GM21515 (cell line): ENCODE measurements at regions not wholly inside any gene's neighbourhood (a gene's known extent, or its start where the extent isn't known, plus 50 kb on each side); places are given as distances from the start of the nearest gene placed in this dataset.
"Not testable (repeated sequence)": the region's sequence is repeated elsewhere in the genome, so short reads cannot be mapped to it uniquely, and the experiment has no call there.

Source experiments
- ATAC-seq: cut with Tn5 transposase; IDR thresholded peaks from one replicate; pipeline ENCODE4 v1.9.1; 2021; ENCODE audit not compliant: unreplicated experiment

DNA sequence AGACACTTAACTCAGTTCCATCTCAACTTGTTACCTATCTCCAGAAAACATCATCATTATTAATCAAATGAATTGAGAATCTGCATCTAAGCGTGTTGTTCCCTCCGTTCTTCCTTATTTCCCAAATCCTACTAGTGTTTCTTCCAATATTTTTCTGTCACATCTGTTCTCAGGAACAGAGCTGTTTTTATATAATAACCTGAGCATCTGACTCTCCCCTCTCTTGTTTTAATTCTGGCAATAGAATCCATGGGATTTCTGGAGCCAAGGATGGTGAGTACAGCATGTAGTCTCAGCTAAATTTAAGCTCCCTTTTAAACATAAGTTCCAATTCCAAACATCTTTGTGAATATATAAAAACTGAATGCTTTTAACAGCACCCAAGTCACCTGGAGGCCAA, 558.3 kb downstream of the DTWD2 start:
- ATAC-seq, result no peak

DNA sequence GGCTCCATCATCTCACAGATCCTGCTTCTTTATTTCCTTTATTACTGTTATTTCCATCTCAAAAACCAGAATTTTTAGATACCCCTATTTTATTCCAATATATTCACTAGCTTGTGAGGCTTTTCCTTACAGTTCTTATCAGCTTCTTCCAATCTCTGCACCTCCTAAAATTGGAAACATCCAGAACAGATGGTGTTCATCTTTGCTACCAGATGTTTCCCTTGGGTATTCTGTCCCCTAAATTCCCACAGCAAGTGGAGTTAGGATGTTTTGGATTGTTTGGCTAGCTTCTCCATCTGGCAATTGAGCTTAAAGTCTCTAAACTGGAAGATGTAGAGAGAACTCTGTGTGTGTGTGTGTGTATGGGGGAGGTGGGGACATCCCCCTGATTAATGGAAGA, 580.4 kb downstream of the DTWD2 start:
- no peak for ATAC-seq

DNA sequence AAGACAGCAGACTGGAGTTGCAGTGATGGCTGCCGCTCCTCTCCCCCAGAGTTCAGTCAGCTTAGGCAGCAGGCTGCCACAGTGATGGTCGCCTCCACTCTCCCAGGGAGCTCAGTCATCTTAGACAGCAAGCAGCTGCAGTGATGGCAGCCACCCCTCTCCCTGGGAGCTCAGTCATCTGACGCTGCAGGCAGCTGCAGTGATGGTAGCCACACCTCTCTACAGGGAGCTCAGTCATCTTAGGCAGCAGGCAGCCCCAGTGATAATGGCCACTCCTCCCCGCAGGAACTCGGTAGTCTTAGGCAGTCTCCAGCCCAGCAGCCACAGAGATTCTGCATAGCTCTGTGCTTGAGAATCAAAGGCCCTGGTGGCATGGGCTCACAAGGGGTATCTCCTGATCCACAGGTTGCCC, 582.7 kb downstream of the DTWD2 start:
- no peak for ATAC-seq

DNA sequence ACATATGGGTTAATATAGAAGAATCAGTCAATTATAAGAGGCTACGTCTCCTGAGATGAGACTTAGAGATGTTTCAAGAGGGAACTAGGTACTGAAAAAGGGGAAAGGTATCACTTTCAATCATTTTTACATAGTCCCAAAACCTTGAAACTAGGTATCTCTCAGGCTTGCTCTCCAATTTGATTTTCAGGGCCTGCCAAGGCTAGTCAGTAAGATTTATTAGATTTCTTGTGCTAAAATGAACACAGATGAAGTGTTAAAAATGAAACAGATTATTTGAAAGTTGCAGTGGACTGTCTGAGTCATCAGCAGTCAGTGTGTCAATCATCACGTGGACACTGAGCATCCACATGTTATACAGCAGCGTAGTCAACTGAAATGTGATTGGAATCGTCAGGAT, 591.1 kb downstream of the DTWD2 start:
- ATAC-seq, result no peak

DNA sequence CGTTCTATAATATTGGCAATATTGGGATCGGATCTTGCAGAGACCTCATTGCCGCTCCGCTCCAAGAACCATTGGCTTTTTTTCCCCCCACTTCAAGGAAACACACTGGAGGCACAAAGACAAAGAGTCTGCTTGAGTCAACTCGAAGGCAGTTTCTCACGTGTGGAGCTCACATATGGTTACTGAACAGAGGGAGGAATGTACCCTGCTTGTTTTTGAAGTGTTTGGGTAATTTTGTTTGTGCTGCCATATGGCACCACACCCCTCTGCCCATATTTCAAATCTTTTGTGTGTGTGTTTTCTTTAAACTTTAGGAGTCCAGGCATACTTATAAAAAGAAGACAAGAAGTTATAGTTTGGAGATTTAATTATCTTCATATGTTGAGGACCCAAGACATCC, 595.9 kb downstream of the DTWD2 start:
- ATAC-seq, result no peak

DNA sequence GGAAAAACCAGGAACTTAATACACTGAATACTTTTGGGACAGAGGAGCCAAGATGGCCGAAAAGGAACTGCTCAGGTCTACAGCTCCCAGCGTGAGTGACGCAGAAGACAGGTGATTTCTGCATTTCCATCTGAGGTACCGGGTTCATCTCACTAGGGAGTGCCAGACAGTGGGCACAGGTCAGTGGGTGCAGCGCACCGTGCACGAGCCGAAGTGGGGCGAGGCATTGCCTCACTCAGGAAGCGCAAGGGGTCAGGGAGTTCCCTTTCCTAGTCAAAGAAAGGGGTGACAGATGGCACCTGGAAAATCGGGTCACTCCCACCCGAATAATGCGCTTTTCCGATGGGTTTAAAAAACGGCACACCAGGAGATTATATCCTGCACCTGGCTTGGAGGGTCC, 605.4 kb downstream of the DTWD2 start:
- ATAC-seq, result not testable (repeated sequence)

DNA sequence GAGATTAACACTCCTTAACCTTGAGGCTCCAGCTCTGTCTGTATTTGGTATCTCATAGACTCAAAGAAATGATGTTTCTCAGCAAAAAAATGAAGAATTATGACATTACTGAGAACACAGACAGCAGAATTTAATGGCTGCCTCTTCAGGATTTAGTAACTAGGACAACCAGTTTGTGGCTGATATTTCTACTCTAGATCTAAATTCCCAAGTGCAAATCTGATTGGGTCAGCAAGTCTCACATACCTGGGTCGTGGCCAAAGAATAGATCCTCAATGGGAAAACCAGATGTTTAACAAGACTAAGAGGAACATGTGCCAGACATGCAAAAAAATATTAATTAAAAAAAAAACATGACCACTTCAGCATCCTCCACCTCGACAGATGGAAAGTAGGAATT, 608.9 kb downstream of the DTWD2 start:
- ATAC-seq, result no peak

DNA sequence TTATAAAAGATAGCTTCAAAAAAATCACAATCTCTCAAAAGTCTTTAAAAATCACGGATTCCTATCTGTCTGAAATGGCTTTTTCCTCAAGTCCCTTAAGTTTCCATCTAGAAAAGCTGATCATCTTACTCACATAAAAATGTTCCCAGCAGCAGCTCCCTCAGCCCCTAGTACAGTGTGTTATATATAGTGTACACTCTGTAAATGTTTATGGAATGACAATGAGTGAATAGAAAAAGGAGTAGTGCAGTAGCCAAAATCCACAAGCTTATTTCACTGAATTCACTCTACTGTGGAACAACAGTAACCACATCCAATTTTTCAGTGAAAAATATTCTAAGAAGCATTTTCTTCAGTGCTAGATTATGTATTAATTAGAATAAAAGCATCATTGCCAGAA, 609.4 kb downstream of the DTWD2 start:
- no peak for ATAC-seq

DNA sequence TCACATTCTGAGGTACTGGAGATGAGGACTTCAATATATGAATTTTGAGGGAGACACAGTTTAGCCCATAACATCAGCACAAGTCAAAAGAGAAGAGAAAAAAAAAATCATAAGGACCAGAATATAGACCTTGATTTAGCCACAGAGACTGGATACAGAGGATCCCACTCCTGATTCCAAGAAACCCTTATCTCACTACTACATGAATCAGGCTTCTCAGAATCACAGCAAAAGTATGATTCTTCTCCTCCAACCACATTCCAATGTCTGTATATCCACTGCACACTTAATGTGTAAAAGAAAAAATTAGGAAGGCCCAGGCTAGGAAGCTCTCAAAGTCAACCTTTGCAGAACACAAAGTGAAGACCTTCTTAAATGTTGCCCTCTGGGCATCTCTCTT, 610.9 kb downstream of the DTWD2 start:
- ATAC-seq, result no peak

DNA sequence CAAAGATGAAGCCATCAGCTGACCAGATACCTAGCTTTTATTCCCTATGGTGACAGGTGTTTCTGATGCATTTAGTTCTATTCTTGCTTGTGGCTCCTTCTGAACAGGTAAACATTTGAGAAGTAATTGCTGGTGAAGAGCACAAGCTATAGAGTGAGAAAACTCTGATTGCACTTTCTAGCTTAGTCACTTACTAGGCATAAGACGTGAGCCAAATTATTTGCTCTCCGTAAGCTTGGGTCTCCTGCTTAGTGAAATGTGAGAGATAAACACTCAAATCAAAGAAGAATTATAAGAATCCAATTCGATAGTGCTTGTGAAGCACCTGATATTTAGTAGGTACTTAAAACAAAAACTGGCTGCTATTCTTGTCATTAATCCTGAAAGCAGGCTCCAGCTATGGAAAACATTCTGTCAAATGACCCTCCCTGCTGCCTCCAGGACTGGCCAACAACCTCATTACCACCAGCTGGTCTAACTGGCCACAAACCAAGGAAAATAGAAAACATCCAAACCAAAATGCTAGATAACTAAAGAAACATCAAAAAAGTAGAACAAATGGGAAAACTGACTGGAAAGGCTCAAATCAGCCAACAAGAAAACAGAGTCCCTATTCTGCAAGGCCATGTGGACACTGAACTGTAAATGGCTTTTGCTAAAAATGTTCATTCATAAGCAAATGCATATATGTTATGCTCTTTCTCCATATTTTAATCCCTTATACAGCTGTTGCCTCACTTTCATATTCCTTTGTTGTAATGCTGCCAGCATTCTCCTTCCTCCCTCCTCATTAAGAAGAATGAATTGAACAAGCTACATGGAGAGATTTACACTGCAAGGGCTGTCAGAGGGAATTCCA, 616.1 kb downstream of the DTWD2 start:
- no peak for ATAC-seq

DNA sequence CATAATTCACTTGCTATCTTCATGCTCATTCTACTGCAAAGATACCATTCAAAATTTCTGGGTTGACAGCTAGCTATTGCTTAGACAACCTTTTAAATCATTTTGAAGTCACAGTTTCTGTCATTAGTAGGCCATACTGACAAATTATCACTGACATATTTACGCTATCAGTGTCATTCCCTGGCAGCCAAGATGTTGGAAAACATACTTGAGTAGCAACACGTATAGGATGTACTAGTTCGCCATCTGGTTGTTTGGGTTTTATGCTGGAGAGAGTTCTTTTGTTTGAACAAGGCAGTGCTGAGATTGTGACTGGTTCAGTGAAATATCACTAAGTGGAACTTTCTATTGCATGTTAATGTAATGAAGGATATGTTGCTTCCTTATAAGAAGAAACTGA, 621.9 kb downstream of the DTWD2 start:
- ATAC-seq, result no peak

DNA sequence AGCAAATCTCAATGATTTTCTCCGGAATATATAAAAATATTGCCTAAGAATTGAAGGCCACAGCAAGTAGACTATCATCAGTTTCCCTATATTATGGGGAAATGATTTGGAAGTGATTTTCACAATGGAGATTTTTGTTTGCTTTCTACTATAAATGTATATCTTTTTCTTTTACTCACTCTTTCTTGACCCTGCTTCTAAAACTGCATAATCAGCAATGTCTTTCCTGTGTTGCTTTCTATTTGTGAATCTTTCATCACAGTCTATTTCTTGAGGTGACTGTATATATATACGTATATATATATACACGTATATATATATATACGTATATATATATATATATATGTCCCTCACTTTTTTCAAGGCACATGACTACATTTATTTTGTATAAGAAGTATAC, 622.6 kb downstream of the DTWD2 start:
- ATAC-seq, result no peak

DNA sequence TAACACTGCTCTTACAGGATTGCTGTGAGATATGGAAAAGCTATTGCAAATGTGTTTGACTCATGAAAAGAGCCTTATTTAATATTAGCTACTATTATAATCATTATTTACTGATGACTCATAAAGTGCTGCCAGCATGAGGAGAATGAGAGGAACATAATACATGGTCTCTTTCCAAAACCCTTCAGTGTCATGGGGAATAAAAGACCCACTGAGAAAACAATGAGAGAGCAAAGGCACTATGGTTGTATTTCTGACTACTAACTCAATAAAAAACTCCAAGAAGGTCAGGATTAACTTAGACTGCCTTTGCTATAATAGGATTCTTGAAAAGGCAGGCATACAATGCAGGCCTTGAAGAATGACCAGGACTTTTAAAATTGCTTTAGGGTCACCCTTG, 633.5 kb downstream of the DTWD2 start:
- ATAC-seq, result no peak

DNA sequence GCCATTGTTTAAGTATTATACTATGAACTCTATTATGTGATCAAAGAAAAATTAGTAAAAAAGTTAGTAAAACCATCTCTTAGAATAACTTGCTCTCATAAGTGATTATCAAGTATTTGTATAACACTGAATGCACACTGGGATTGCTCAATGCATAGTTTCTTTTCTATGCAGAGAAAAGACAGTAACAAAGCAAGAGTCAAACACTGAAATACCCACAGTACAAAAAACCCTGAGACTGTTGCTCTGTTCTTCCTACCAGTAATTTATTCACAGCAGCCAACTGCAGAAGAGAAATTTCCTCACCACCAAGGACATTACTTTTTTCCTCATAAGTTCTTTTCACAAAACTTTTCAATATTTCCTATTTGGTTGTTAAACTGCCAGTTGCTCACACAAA, 634.4 kb downstream of the DTWD2 start:
- no peak for ATAC-seq

DNA sequence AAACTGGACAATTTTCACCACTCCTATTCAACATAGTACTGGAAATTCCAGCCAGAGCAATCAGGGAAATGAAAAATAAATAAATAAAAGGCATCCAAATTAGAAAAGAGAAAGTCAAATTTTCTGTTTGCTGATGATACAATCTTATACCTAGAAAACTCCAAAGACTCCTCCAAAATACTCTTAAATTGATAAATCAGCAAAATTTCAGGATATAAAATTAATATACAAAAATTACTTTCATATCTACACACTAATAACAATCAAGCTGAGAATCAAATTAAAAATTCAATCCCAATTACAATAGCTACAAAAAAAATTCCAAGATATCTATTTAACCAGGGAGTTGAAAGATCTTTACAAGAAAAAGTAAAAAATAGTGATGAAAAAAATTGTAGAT, 651.9 kb downstream of the DTWD2 start:
- no peak for ATAC-seq

DNA sequence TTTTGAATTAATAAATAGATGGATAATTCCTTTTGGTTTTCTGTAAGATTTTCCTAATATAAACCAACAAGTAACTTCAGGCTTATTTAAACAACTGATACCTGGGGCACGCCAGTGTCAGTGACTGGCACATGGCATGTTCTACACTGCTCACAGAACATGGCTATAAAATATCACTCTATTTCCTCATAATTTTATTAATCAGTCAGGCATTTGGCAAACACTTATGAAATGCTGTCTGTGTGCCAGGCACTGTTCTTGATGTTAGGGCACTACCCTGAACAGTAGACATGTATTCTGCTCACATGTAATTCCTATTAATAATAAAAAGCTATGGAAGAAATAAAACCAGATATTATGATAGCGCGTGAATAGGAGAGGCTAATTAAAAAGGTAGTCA, 661.0 kb downstream of the DTWD2 start:
- ATAC-seq, result no peak

DNA sequence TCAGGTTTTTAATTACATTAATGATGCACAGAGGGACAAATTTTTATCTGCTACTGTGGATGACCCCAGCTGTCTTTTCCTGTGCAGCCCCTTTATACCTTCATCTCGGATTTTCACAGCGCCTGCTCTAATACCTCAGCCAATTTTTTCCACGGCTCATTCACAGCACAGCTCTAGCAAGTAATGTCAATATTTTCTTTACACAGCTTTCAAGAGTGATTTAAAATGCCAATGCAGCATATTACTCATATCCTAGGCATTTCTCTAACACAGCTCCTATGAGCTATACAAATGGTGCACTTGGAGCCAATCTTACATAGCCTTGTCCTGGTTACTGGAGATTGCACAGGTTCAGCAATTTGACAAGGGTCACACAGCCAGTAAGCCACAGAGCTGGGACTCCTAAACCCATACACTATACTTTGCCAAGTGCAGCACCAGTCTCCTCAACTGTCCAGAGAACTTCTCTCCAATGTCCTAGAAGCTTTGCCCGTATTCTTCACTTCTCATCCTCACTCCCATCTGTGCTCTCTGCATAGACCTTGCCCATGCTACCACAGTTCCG, 661.8 kb downstream of the DTWD2 start:
- no peak for ATAC-seq

DNA sequence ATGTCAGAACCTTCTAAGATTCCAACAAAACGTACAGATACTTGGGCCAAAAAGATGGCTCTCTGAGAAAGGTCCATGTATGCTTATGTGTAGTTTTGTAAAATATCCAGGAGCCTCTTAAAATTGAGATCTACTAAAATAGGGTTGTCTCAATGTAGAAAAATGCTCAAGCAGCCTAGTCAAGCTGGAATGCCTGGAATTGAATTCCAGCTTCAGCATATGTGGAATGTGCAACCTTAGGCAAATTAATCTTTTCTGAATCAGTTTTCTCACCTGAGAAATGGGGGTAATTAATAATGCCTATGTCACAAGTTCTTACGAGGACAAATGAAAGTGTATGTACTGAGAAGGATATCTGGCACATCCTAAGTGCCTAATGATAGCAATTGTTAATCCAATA, 662.4 kb downstream of the DTWD2 start:
- ATAC-seq, result no peak

DNA sequence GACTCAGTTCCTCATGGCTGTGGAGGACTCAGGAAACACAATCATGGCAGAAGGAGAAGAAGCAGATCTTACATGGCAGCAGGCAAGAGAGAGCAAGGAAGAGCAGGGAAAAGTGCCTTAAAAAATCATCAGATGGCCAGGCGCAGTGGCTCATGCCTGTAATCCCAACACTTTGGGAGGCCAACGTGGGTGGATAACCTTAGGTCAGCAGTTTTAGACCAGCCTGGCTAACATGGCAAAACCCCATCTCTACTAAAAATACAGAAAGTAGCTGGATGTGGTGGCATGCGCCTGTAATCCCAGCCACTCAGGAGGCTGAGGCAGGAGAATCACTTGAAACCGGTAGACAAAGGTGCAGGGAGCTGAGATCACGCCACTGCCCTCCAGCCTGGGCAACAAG, 664.6 kb downstream of the DTWD2 start:
- not testable (repeated sequence) for ATAC-seq

DNA sequence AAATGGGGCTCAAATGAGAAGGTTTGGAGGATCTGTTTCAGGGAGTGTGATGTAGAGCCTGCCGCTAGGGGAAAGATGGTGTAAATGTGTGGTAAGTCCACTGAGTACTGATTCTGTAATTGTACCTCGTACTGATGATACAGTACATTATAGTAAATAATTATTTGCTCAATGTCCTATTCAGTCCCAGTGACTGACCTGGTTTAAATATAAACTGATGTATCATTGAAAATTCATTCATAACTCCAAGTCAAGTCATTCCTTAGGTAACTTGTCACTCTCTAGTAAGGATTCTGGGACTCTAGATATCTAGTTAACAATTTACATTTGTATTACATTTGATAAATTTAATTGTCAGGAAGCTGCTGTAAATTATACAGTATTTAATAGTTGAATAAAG, 667.3 kb downstream of the DTWD2 start:
- no peak for ATAC-seq

DNA sequence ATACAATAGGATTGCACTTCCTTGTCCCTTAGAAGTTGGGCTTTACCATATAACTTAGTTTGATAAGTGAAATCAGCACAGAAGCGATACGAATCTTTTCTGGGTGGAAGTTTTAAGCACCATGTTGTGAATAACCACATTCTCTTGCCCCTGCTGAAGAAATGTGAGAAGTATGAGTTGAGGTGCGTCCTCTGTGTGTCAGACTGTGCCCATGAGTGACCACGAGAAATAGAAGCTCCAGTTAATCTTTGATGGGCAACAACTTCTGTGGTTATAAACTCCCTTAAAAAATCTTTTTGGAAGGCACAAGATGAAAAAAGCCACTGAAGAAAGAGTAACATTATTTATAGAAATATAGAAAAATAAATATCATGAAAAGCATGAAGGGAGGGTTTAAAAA, 668.2 kb downstream of the DTWD2 start:
- no peak for ATAC-seq

DNA sequence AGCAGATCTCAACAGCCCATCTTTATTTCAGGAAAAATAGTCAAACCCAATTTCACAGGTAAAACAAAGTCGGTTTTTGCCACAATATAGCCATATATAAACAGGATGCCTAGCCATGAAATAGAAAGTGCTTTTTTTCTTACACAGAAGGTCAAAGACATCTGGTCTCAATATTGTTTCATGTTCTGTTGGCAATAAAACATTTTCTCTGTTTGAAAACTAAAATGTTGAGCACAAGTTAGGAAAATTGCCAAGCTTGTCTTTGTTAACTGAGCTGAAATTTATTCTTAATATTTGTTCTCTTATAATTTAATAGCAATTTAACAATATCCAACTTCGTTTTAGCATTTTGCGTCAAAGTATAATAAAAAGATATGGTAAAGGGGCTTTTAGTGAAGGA, 673.4 kb downstream of the DTWD2 start:
- no peak for ATAC-seq
